NCI-H774 (cell line): ENCODE measurements at regions not wholly inside any gene's neighbourhood (a gene's known extent, or its start where the extent isn't known, plus 50 kb on each side); places are given as distances from the start of the nearest gene placed in this dataset.

ENCODE experiments used
- DNase-seq: peaks from one replicate; lab custom pipeline; 2025; lab: John Stamatoyannopoulos, UW

GRCh38 chr9:81119591-81119990 lies 569.8 kb downstream of the TLE1 start:
- no peak for DNase-seq

DNA sequence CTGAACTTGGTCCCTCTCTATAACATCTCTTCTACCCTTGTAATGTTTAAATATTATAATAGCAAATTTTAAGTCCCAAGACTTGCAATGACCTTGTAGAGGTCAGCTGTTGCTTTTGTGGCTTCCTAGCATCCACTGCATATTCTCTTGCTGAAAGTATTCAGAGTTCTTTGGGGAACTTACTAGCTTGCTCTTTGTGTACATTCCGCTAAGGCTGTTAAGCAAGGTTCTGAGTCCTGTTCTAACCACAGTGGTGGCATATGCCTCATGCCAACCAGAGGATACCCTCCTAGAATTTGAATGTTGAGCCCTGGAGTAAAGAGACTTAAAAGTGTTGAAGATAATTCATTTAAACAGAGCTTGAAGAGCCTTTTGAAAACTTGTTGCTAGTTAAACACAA lies 570.9 kb downstream of the TLE1 start:
- DNase-seq: no peak

GRCh38 chr9:81116340-81117137 lies 572.8 kb downstream of the TLE1 start:
- no peak for DNase-seq

DNA sequence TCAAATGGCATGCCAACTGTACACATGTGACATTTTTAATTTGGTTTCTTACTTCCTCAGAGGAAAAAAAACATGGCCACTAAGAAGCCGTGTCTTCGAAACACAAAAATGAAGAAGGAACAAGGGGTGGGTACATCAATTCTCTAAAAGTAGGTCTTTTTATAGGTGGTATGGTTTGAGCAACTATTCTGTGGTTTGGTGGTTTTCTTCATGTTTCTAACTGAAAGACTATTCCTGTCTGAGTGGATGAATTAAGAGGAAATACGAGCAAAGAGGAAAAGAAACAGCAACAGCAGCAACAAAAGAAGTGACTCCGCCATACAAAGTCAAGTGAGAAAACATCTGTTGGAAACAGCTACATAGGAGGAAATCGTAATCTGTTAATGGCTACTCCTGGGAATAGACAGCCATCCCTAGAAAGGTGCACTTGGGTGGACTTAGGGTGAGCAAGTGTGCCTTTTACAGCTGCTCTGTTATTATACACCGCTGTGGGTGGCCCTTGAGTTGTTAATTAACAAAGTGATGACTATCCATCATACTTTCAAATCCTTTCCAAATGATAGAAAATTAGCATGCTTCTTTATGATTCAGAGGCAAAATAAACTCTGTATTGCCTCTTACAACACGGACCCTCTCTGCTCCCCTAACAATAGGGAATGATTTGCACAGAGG lies 575.8 kb downstream of the TLE1 start:
- peak; percentile 56 for DNase-seq

DNA sequence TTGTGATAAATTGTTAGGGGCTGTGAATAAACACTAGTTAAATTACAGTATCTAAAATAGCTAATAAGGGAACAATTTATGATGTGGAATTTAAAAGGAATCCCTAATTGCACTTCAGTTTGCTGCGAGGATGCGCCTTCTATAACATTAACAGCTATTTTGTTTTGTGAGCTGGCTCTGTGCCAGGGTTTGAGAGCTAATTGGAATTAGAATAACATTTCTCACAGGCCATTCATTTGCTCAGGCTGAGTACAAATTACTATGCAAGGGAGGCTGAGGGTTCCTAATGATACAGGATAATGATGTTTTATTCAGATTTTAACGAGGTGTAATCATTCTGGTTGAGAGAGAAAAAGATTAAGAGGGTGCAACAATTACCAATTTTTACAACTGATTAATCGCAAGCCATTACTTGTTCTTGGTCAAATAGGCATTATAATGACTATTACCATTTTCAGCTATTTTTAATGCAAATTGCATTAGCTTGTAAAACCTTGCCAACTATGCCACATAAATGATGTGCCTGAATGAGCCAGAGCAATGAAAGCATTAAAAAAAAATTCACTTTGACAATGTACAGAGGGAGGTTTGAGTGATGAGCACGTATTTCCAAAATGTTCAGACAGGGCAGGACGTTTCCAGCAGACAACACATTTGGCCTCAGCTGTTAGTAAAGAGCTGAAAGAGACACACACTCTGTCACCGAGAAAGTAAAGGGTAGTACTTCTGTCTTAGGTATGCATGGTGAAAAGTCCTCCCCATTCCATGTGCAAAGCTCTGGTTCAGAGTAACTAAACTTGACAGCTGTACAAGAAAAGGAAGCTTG lies 576.5 kb downstream of the TLE1 start:
- DNase-seq: no peak

- DNase-seq: no peak
Observed at GRCh38 chr9:81108821-81109220, 580.5 kb downstream of the TLE1 start.

GRCh38 chr9:81108391-81108790 lies 581.0 kb downstream of the TLE1 start:
- no peak for DNase-seq

DNA sequence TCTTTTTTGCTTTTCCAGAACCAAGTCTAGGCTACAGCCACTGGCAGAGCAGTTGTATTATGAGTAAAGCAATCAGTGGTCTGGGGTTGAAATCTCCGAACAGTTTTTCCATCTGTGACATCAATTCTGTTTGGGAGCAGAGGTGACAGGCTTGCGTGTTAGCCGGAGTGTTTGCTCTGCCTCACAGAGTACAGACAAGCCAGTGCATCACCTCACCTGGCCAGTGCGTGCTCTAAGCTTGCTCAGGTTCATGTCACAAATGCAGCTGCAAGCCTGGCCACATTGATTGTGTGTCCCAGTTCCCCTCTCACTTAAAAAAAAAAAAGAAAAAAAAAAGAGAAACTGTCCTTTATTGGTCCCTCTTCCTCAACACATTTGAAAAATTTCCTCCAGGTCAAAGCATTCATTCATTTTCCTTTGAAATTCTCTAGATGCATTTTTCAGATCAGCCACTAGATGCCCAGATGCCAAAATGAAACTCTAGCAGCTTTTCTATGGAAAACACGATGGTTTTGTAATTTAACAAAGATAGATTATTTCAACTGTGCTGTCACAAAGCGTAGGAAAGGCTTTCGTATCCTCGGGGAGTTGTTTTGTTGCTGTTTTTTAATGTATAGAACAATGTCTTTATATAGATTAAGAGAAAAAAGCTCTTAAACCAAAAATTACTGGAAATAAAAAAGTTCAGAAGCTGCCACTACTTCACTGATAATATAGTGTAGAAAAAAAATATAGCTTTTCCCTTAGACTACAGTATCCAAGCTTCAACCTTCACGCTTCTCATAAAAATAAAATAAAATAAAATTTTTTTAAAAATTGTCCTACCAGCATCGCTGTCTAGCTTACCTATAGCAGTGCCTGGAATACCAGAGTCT lies 585.5 kb downstream of the TLE1 start:
- peak; percentile 12 for DNase-seq

DNA sequence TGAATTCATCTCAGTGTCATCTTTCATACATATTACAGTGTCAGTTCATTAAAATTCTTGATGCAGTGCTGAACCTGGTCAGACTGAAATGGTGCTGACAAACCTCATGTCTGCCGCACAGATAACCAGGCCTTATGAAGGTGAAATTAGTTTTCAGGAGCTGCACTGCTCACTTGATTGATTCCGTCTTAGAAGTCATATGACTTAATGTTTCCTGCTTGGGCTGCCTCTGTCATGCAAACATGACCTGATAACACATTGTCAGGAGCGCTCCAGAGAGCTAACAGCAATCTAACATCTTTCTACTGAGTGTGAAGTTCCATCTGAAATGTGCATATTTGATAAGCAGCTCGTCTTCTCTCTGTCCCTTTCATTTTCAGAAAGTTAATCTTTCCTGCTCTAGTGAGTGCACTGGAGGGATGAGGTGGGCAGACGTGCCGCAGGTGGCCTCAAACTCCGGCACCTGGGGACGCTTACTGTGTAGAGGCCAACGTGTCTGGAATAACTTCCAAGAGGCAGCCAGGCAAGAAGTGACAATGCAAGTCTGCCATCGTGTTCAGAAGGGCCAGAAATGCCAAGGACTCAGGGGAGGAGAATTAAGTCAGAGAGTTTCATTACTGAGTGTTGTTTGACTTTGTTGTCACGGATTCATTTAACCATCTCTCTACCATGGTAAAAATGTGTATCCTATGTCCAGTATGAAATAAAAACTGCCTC lies 592.1 kb downstream of the TLE1 start:
- DNase-seq: no peak

DNA sequence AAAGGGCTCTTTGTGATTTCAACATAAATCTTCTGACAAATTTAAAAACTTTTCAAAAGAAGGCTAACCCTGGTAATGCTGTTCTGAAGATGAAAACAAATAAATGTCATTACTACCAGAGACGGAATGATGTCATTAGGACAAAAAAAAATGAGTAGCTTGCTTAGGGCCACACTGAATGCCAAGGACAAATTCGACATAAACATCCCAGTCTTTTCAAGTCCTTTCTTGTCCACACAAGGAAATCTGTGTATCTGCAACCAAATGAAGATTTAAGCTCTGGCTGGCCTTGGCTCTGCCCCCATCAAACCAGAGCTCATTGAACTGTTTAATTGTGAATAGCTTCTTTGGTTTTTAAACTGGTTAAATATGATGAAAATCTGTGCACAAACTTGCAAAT lies 592.7 kb downstream of the TLE1 start:
- no peak for DNase-seq

DNA sequence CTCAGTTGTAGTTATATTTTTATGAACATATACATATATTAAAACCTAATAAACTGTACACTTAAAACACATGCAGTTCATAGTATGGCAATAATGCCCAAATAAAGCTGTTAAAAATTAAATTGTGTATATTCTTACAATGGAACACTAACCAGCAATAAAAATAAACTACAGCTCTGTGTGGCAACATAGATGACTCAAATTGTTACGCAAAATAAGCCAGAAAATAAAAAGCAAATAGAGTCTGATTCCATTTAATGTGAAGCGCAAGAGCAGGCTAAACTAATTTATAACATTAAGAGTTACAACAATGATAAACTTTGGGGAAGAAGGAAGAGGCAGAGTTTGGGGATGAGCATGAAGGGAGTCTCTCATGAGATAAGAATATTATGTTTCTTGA lies 597.3 kb downstream of the TLE1 start:
- no peak for DNase-seq

- no peak for DNase-seq
Observed at GRCh38 chr9:81088341-81088740, 601.0 kb downstream of the TLE1 start.

GRCh38 chr9:81086416-81086815 lies 602.9 kb downstream of the TLE1 start:
- DNase-seq: no peak

DNA sequence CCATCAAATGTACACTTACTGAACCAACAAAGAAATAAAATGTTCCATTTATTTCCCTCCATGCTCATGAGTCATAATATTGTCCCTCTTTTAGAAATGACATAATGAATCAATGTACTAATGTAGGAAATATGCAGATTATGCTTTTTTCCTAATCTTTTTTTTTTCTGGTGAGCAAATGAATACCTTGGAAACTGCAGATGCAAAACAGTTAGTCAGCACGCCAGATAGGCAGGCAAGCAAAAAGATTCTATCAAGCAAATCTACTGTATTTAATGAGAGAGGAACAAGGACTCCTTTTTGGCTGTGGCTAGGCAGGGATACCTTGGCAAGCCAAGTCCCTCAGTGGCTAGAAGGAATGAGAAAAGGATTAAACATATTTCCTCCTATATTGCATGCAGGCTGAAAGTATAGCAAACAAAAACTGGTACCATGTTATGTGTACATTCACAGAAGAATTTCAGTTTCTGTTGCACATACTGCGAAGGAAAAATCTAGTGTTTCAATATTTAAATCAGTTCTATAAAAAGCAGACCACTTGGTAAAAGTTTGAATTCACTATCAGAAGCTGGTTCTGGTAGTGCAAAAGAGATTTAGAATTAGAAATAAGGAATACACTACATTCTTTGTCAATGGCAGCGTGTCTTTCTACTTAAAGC lies 605.4 kb downstream of the TLE1 start:
- peak; percentile 7 for DNase-seq

DNA sequence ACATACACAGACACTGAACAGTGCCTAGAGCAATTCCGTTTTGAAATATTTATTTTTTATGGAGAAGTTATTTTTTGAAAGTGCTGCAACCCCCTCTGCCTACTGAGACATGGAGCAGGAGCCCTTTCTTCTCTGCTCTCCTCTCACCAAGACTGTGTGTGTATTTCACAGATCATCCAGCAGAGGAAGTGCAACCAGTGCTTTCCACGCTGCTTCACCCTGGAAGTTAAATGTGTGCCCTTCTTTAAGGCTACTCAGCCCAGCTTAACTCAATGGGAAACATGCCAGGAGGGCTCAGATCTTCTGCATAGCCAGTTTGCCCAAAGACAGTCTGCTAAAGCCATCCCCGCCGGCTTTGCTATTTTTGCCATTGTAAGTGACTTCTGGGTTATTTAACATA lies 606.3 kb downstream of the TLE1 start:
- no peak for DNase-seq

DNA sequence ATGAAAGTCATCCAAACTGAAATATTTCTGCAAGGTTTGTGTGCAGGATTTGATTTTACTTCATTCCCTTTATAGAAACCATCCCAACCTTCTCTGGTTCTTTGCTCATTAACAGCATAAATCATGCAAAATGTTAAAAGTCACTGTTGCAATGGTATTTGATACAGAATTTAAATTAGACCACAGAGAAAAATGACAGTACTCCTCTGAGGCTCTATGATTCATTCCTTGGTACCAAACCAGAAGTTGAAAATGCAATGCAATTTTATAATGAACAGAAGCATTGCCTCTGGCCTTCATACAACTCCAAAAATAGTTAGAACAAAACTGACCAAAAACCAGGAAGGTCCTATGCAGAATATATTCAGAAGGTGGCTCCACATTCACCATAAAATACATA lies 607.1 kb downstream of the TLE1 start:
- DNase-seq: no peak

GRCh38 chr9:81080900-81081299 lies 608.4 kb downstream of the TLE1 start:
- DNase-seq: no peak

- no peak for DNase-seq
Observed at GRCh38 chr9:81080185-81080584, 609.2 kb downstream of the TLE1 start.

GRCh38 chr9:81079055-81079454 lies 610.3 kb downstream of the TLE1 start:
- no peak for DNase-seq

DNA sequence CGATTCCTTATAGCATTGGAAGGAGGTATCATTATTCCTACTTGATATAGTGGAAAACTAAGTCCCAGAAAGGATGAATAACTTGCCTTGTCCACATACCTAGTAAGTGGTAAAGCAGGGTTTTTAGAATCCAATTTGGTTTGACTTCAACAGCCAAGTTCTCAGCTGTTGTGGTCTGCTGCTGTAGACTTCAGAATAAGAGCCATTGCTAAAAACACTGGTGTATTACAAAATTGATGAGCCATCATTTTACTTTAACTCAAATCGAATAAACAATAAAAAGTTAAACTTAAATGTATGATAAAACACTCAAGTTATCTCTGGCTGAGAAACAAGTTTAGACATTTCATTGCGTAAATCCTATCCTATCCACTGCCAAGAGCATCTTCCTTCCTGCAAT lies 610.8 kb downstream of the TLE1 start:
- DNase-seq: no peak

DNA sequence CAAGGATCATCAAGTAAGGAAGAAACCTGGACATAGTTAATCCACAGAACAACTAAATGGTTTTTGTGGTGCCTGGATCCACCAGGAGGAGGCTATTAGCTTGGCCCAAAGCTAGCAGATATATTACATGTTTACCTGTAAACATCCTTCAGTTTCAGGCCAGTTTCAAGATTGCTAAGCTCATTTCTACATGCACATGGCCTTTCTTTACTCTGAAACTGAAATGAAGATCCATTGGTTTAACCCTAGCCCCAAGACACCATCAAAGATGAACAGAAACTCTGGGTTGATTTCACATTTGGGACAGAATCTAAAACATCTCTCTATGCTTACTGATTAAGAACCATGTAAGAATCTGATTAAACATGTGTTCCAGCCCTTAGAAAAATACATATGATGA lies 611.8 kb downstream of the TLE1 start:
- DNase-seq: no peak
